ENCODE measurements at regions not wholly inside any gene's neighbourhood (a gene's known extent, or its start where the extent isn't known, plus 50 kb on each side); places are given as distances from the start of the nearest gene placed in this dataset.

DNA sequence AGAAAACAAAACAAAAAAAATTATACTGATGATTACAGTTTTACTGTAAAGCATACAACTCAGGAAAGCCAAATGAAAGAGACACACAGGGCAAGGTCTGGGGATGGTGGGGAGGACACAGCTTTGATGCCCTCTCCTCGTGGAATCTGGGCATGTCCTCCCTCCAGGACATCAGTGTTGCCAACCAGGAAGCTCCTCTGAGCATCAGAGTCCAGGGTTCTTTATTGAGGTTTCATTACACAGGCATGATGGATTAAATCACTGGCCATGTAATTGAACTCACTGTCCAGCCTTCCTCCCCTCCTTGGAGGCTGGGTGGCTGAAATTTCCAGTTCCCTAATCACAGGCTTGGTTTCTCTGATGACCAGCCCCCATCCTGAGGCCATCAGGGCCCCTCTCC lies 89.6 kb upstream of the MIER3 start:
- DNase-seq (ENCODE audit: low read depth, low spot score) (no peak), ATAC-seq (no peak)
- Histone ChIP-seq H3K4me2 (ENCODE audit: low read length) (no peak overlapping the region), H3K9ac (ENCODE audit: low read length) (no peak overlapping the region), H3K4me1 (ENCODE audit: control insufficient read depth in 1 of 2, insufficient read depth in 2 of 2, low read length in 2 of 2) (peaks cover 3 to 11% of the 10 kb centered on the region in 2 experiments; a peak in 3 of 4 replicates), H3K36me3 (ENCODE audit: control insufficient read depth in 1 of 2, insufficient read depth in 2 of 2, low read length in 2 of 2) (no peaks in the 10 kb centered on the region), H2AFZ (ENCODE audit: low read depth, low read length, poor library complexity, severe bottlenecking) (no peak overlapping the region), H3K27me3 (ENCODE audit: insufficient read depth, low read length) (no peaks in the 10 kb centered on the region), H3K9me2 (ENCODE audit: insufficient read depth) (no peaks in the 10 kb centered on the region), H4K20me1 (ENCODE audit: insufficient read depth) (no peaks in the 10 kb centered on the region), H3K4me3 (replicated peaks in 1 of 2; ENCODE audit: low read depth in 1 of 2, low read length in 2 of 2) (no peak overlapping the region), H3K79me2 (ENCODE audit: insufficient read depth, low read length) (no peaks in the 10 kb centered on the region), H3K27ac (ENCODE audit: low read depth, low read length) (no peak overlapping the region), H3K9me3 (ENCODE audit: control insufficient read depth in 1 of 2, insufficient read depth in 1 of 2, low read depth in 1 of 2, low read length in 2 of 2) (no peaks in the 10 kb centered on the region)
- RAD21 ChIA-PET (ENCODE audit: low non-redundant PET in 1 of 2, low total read pairs in 2 of 2, uncharacterized antibody in 2 of 2, unreplicated experiment in 2 of 2): no interaction called here
- intact Hi-C loops (cut with micrococcal nuclease): no loop called here
- POLR2A ChIA-PET: no interaction called here
- CTCF ChIA-PET: no interaction called here
- no peak for TF ChIP-seq RAD21 (IDR thresholded peaks at IDR 0.05; ENCODE audit: low read depth)
- no peak for TF ChIP-seq ZFX (IDR thresholded peaks at IDR 0.05)
- TF ChIP-seq, protein P1, sequence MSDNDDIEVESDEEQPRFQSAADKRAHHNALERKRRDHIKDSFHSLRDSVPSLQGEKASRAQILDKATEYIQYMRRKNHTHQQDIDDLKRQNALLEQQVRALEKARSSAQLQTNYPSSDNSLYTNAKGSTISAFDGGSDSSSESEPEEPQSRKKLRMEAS (IDR thresholded peaks at IDR 0.05): no peak
- TF ChIP-seq, protein P2, sequence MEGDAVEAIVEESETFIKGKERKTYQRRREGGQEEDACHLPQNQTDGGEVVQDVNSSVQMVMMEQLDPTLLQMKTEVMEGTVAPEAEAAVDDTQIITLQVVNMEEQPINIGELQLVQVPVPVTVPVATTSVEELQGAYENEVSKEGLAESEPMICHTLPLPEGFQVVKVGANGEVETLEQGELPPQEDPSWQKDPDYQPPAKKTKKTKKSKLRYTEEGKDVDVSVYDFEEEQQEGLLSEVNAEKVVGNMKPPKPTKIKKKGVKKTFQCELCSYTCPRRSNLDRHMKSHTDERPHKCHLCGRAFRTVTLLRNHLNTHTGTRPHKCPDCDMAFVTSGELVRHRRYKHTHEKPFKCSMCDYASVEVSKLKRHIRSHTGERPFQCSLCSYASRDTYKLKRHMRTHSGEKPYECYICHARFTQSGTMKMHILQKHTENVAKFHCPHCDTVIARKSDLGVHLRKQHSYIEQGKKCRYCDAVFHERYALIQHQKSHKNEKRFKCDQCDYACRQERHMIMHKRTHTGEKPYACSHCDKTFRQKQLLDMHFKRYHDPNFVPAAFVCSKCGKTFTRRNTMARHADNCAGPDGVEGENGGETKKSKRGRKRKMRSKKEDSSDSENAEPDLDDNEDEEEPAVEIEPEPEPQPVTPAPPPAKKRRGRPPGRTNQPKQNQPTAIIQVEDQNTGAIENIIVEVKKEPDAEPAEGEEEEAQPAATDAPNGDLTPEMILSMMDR (IDR thresholded peaks at IDR 0.05 in 2 of 3, conservative IDR thresholded peaks at IDR 0.05 in 1 of 3; ENCODE audit: borderline replicate concordance in 1 of 3, insufficient read depth in 1 of 3, low read depth in 2 of 3, low read length in 2 of 3): no peak
- no peak for TF ChIP-seq ZNF274 (IDR thresholded peaks at IDR 0.05; ENCODE audit: low read depth, low read length)
- no peak for TF ChIP-seq POLR2A (IDR thresholded peaks at IDR 0.05; ENCODE audit: borderline replicate concordance, extremely low read depth, insufficient read depth, insufficient read length)
- TF ChIP-seq CEBPB (IDR thresholded peaks at IDR 0.05; ENCODE audit: low read depth): no peak
- TF ChIP-seq, protein P3, sequence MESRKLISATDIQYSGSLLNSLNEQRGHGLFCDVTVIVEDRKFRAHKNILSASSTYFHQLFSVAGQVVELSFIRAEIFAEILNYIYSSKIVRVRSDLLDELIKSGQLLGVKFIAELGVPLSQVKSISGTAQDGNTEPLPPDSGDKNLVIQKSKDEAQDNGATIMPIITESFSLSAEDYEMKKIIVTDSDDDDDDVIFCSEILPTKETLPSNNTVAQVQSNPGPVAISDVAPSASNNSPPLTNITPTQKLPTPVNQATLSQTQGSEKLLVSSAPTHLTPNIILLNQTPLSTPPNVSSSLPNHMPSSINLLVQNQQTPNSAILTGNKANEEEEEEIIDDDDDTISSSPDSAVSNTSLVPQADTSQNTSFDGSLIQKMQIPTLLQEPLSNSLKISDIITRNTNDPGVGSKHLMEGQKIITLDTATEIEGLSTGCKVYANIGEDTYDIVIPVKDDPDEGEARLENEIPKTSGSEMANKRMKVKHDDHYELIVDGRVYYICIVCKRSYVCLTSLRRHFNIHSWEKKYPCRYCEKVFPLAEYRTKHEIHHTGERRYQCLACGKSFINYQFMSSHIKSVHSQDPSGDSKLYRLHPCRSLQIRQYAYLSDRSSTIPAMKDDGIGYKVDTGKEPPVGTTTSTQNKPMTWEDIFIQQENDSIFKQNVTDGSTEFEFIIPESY (IDR thresholded peaks at IDR 0.05; ENCODE audit: extremely low read depth, insufficient replicate concordance, low read length): no peak
- no peak for TF ChIP-seq EGR1 (IDR thresholded peaks at IDR 0.05; ENCODE audit: low read depth)
- TF ChIP-seq ATF3 (IDR thresholded peaks at IDR 0.05): no peak
- no peak for TF ChIP-seq FOSL1 (IDR thresholded peaks at IDR 0.05; ENCODE audit: low read depth)
- TF ChIP-seq EZH2 (IDR thresholded peaks at IDR 0.05): no peak
- TF ChIP-seq POLR2AphosphoS5 (IDR thresholded peaks at IDR 0.05; ENCODE audit: low read depth, low read length): no peak
- TF ChIP-seq SIN3A (IDR thresholded peaks at IDR 0.05; ENCODE audit: low read depth): no peak
- TF ChIP-seq TCF7L2 (IDR thresholded peaks at IDR 0.05; ENCODE audit: borderline replicate concordance, extremely low read depth, insufficient read depth, insufficient read length): no peak
- no peak for TF ChIP-seq SP1 (IDR thresholded peaks at IDR 0.05; ENCODE audit: low read depth)
- no peak for TF ChIP-seq CBX3 (IDR thresholded peaks at IDR 0.05; ENCODE audit: low read depth)
- no peak for TF ChIP-seq YY1 (IDR thresholded peaks at IDR 0.05; ENCODE audit: extremely low read depth, insufficient replicate concordance, low read depth, low read length)
- TF ChIP-seq ELF1 (IDR thresholded peaks at IDR 0.05; ENCODE audit: borderline replicate concordance, low read depth): no peak
- TF ChIP-seq SRF (IDR thresholded peaks at IDR 0.05; ENCODE audit: low read depth): no peak
- BruUV-seq (replicated peaks): no TSS peak

All from HCT116 (cell line).